HepG2 (cell line): ENCODE measurements at regions not wholly inside any gene's neighbourhood (a gene's known extent, or its start where the extent isn't known, plus 50 kb on each side); places are given as distances from the start of the nearest gene placed in this dataset.

Experiments used
- ATAC-seq: fragments of 200-7000 bp; cut with Tn5 transposase; 3 replicates; pipeline ENCODE4 v1.9.1; 2020; ENCODE audit warnings: mild to moderate bottlenecking, moderate library complexity
- BruUV-seq: library from RNA; stranded (reverse); fragments of 400-500 nt; replicated peaks from 2 replicates; lab custom pipeline; 2021; lab: Mats Ljungman, UMichigan
- CTCF ChIA-PET: fragments of 300-600 bp; formaldehyde crosslinking; extraction: SDS; loops from one replicate; lab custom pipeline; 2021; ENCODE audit warnings: low total read pairs, inconsistent platforms, low intra/inter-chr PET ratio; lab: Yijun Ruan, JAX
- POLR2A ChIA-PET: fragments of 350-600 bp; sonication (Branson Sonifier 250); formaldehyde crosslinking; loops from one replicate; lab custom pipeline; 2020; ENCODE audit warnings: antibody characterized with exemption, inconsistent platforms; lab: Yijun Ruan, JAX
- DNase-seq: peaks from one replicate; pipeline ENCODE4 v3.0.0-alpha.2; 2015; ENCODE audit warnings: low spot score
- FAIRE-seq: peaks from 3 replicates; lab custom pipeline; 2011; peaks lifted over from hg19 to GRCh38; lab: Jason Lieb, UNC
- H2AFZ ChIP-seq: one replicate; pipeline ENCODE4 v1.6.1; 2011; ENCODE audit warnings: low read length, inconsistent platforms
- H3K27ac ChIP-seq: fragments of 300-600 bp; 3 replicates; pipeline ENCODE4 v1.8.0; 2011; ENCODE audit warnings: mixed run types, mild to moderate bottlenecking, mixed read lengths, low read length, inconsistent platforms; ENCODE audit not compliant: insufficient read depth; ENCODE audit errors: extremely low read length
- H3K27me3 ChIP-seq, 2 experiments: fragments of 200-600 bp in 1 of 2; 2 replicates in 1 of 2; 3 replicates in 1 of 2; pipeline versions ENCODE4 v1.6.0 to v1.8.0; 2011; ENCODE audit warnings: low read length in 2 of 2, mild to moderate bottlenecking in 2 of 2, moderate library complexity in 2 of 2, inconsistent platforms in 1 of 2; ENCODE audit not compliant: insufficient read depth in 2 of 2, control insufficient read depth in 1 of 2
- H3K36me3 ChIP-seq, 2 experiments: fragments of 200-600 bp in 1 of 2; replicated peaks in 1 of 2; 2 replicates in 1 of 2; 3 replicates in 1 of 2; pipeline versions ENCODE4 v1.5.1 to v1.8.0; 2011; ENCODE audit warnings: low read length in 2 of 2, inconsistent platforms in 1 of 2; ENCODE audit not compliant: insufficient read depth in 2 of 2, control insufficient read depth in 1 of 2
- H3K4me1 ChIP-seq: 2 replicates; pipeline ENCODE4 v1.5.1; 2012; ENCODE audit warnings: low read length, inconsistent platforms; ENCODE audit not compliant: insufficient read depth
- H3K4me2 ChIP-seq: 2 replicates; pipeline ENCODE4 v1.6.0; 2011; ENCODE audit warnings: low read depth, low read length, inconsistent platforms
- H3K4me3 ChIP-seq, 3 experiments: fragments of 200-600 bp in 1 of 3; sonication (generic), shearing (Covaris generic) in 1 of 3; replicated peaks in 1 of 3; 2 replicates each; pipeline ENCODE4 v1.5.1; 2011 to 2016; ENCODE audit warnings: low read length in 3 of 3, inconsistent platforms in 2 of 3, low read depth in 2 of 3, mild to moderate bottlenecking in 2 of 3, control low read depth in 1 of 3, mixed read lengths in 1 of 3; ENCODE audit not compliant: insufficient read depth in 1 of 3
- H3K79me2 ChIP-seq: one replicate; pipeline ENCODE4 v1.6.1; 2011; ENCODE audit warnings: low read length, inconsistent platforms; ENCODE audit not compliant: insufficient read depth
- H3K9ac ChIP-seq: 2 replicates; pipeline ENCODE4 v1.6.0; 2011; ENCODE audit warnings: mild to moderate bottlenecking, low read depth, low read length, inconsistent platforms; ENCODE audit not compliant: insufficient read depth
- H3K9me3 ChIP-seq: 2 replicates; pipeline ENCODE4 v1.5.1; 2012; ENCODE audit warnings: mild to moderate bottlenecking, low read length
- H4K20me1 ChIP-seq: 2 replicates; pipeline ENCODE4 v1.6.0; 2011; ENCODE audit warnings: inconsistent platforms, mild to moderate bottlenecking, low read length, moderate library complexity; ENCODE audit not compliant: insufficient read depth
- MTF2 ChIP-seq: sonication (generic); formaldehyde crosslinking; IDR thresholded peaks from 2 replicates; pipeline ENCODE4 v1.5.0; 2020; ENCODE audit warnings: missing genetic modification reagents, borderline replicate concordance
- ZSCAN25 ChIP-seq: sonication (generic); formaldehyde crosslinking; IDR thresholded peaks from 2 replicates; pipeline ENCODE4 v1.8.0; 2022; ENCODE audit warnings: mild to moderate bottlenecking, missing genetic modification reagents
- WGBS: methylation state at CpG from one replicate; pipeline ENCODE4 v1.1.6; 2017; ENCODE audit warnings: low lambda C conversion rate; 5-methylcytosine and 5-hydroxymethylcytosine counted together
- in situ Hi-C: cut with HindIII; loops from 2 replicates; pipeline ENCODE4 v1.10.0; 2017; ENCODE audit warnings: low pct_unique_long_range_greater_than_20kb; ENCODE audit not compliant: extremely low pct_ligation_motif_present
- intact Hi-C: fragments of 100-400 bp; cut with micrococcal nuclease; formaldehyde crosslinking; loops from one replicate; pipeline ENCODE4 v1.10.0; 2022; ENCODE audit not compliant: unreplicated experiment
- TF ChIP-seq, protein P1 (sequence below): sonication (generic); formaldehyde crosslinking; IDR thresholded peaks from 2 replicates; pipeline ENCODE4 v1.5.0; 2020; ENCODE audit warnings: missing genetic modification reagents, mild to moderate bottlenecking, borderline replicate concordance
- TF ChIP-seq, protein P2 (sequence below): sonication (generic); formaldehyde crosslinking; IDR thresholded peaks from 2 replicates; pipeline ENCODE4 v1.4.0; 2020; ENCODE audit warnings: missing genetic modification reagents

DNA sequence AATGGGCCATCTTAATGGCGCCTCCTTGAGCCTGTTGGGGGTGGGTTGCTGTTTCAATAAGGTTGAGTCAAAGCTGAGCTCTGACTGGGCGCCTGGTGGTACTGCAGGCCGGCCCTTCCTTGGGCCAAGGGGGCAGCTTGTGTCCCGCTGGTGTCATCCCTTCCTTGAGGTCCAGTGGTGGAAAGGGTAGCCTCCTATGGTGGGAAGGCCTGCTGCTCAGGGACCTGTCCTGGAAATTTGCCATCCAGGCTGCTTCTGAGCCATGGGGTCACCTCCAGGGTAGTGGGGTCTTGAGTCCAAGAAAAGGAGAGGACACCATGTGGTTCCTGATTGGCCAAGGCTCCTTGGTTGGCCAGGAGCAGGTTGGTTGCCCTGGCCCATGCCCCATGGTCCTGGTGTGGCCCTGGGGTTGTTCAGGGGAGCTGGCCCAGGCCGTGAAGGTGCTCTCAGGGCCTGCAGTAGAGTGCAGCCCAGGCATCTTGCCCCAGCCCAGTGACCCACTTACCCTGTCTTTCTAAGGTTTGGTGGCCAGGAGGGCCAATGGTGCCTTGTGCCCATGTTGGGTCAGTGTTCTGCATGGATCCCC is 188.7 kb downstream of the UBE3A start:
- FAIRE-seq, result no peak
- Histone ChIP-seq H3K36me3 (no peaks in the 10 kb centered on the region), H3K27me3 (no peaks in the 10 kb centered on the region), H2AFZ (no peak overlapping the region), H3K4me1 (no peaks in the 10 kb centered on the region), H3K9me3 (peaks cover 79% of the 10 kb centered on the region), H3K9ac (no peak overlapping the region), H3K27ac (no peak overlapping the region), H4K20me1 (no peaks in the 10 kb centered on the region), H3K4me3 (no peak overlapping the region), H3K4me2 (no peak overlapping the region), H3K79me2 (no peaks in the 10 kb centered on the region)
- 28% methylated on average over 3 of the region's 5 CpGs for WGBS
- no peak for ATAC-seq
- in situ Hi-C loops, result no loop called here
- intact Hi-C loops, result no loop called here
- no peak for DNase-seq
- no TSS peak for BruUV-seq
- CTCF ChIA-PET, result no interaction called here
- POLR2A ChIA-PET, result no interaction called here
- no peak for TF ChIP-seq MTF2 (CRISPR knock-in tag)
- TF ChIP-seq, protein P1, sequence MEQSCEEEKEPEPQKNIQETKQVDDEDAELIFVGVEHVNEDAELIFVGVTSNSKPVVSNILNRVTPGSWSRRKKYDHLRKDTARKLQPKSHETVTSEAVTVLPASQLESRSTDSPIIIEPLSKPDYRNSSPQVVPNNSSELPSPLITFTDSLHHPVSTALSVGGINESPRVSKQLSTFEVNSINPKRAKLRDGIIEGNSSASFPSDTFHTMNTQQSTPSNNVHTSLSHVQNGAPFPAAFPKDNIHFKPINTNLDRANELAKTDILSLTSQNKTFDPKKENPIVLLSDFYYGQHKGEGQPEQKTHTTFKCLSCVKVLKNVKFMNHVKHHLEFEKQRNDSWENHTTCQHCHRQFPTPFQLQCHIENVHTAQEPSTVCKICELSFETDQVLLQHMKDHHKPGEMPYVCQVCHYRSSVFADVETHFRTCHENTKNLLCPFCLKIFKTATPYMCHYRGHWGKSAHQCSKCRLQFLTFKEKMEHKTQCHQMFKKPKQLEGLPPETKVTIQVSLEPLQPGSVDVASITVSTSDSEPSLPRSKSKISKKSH, result no peak

DNA sequence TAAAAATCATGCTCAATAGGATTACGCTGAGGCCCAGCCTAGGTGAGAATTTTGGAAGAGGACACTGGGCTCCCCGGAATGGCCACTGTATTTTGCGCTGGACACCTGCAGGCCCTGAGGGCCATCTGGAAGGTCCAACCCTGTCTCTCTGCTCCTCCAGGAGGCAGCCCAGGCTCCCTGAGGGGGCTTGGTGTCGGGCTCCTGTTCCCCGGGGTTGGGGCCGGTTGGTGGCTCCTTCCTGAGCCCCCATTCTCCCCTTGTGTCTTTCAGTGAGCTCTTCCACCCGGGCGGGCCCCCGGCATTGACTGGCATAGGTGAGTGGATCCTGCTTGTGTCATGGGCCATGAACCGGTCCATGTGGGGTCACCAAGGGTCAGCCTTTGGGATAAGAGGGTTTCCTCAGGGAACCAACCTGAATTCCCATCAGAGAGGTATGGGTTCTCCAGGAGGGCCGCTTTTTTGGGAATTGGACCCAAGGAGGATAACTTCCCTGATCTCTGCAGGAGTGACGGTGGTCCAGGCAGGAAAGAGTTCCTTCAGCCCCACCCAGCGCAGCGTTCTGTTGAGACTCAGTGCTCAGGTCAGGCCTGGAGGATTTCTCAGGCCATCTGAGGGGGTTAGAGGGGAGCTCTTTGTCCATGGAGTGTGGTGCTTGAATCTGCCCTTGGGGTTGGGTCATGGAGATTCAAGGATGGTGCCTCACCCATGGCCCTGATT is 187.8 kb downstream of the UBE3A start:
- no peaks in the 10 kb centered on the region for H3K79me2 ChIP-seq
- BruUV-seq, result no TSS peak
- WGBS, result 48% methylated on average over 5 of the region's 14 CpGs
- H3K9ac ChIP-seq, result no peak overlapping the region
- H2AFZ ChIP-seq, result no peak overlapping the region
- no peak for FAIRE-seq
- H3K27ac ChIP-seq, result no peak overlapping the region
- H4K20me1 ChIP-seq, result no peaks in the 10 kb centered on the region
- TF ChIP-seq ZSCAN25 (CRISPR knock-in tag), result no peak
- TF ChIP-seq, protein P2, sequence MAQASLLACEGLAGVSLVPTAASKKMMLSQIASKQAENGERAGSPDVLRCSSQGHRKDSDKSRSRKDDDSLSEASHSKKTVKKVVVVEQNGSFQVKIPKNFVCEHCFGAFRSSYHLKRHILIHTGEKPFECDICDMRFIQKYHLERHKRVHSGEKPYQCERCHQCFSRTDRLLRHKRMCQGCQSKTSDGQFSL (CRISPR knock-in tag), result no peak
- peaks cover 76% of the 10 kb centered on the region for H3K9me3 ChIP-seq
- ATAC-seq, result no peak
- no peaks in the 10 kb centered on the region for H3K36me3 ChIP-seq
- intact Hi-C loops (no loop called here), in situ Hi-C loops (no loop called here)
- no peak overlapping the region for H3K4me2 ChIP-seq
- ChIA-PET CTCF (no interaction called here), POLR2A (no interaction called here)
- H3K4me1 ChIP-seq, result no peaks in the 10 kb centered on the region
- no peak for DNase-seq
- no peak overlapping the region for H3K4me3 ChIP-seq
- H3K27me3 ChIP-seq, result no peaks in the 10 kb centered on the region
